Adrenal gland (tissue), 5 donors: ENCODE measurements at regions not wholly inside any gene's neighbourhood (a gene's known extent, or its start where the extent isn't known, plus 50 kb on each side); places are given as distances from the start of the nearest gene placed in this dataset.

Source experiments
- CTCF ChIP-seq, 6 experiments: fragments of 450-650 bp in 4 of 6; fragments of 200-600 bp in 2 of 6; sonication (generic) in 1 of 6; IDR thresholded peaks; 1 replicate in 5 of 6; 2 replicates in 1 of 6; pipeline versions ENCODE4 v1.5.1 to v1.8.0; 2016 to 2021; ENCODE audit warnings: antibody characterized with exemption in 6 of 6, mild to moderate bottlenecking in 2 of 6, moderate library complexity in 1 of 6
- POLR2A ChIP-seq, 2 donors: fragments of 450-650 bp; IDR thresholded peaks; one replicate each; pipeline ENCODE4 v1.6.1; 2017; ENCODE audit warnings: antibody characterized with exemption in 2 of 2, mild to moderate bottlenecking in 2 of 2, moderate library complexity in 1 of 2
- donor health status: DM: no; HTN: no; CAD: no.

DNA sequence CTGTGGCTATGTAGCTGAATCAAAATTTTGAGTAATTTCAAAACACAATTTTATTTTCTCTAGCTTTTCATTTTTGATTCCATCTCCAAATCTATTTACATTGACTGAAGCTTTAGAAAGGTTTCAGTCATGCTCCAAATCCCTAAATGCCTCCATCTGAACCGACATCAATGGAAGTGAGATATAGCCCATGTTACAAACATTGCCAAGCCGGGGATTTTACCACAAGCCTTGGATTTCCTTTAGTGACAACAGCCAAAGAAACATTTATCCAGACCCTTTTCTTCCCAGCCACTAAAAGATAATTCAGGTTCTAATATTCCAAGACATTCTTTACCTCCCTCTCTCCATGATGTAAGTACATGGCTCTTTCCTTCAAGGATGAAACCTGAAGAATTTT lies 1087.7 kb upstream of the SEMA6A start:
- TF ChIP-seq CTCF (IDR thresholded peaks at IDR 0.05) (no peak), POLR2A (IDR thresholded peaks at IDR 0.05) (no peak)
